Amygdala (tissue), 56 donors: ENCODE measurements at regions not wholly inside any gene's neighbourhood (a gene's known extent, or its start where the extent isn't known, plus 50 kb on each side); places are given as distances from the start of the nearest gene placed in this dataset.
"Not testable (repeated sequence)": the region's sequence is repeated elsewhere in the genome, so short reads cannot be mapped to it uniquely, and the experiment has no call there.

Experiments
- DNase-seq, 56 donors: peaks; one replicate each; lab custom pipeline; 2025; lab: John Stamatoyannopoulos, UW

GRCh38 chr2:154507186-154507585, 191.3 kb upstream of the KCNJ3 start:
- no peak for DNase-seq

GRCh38 chr2:154518872-154519271, 179.6 kb upstream of the KCNJ3 start:
- no peak for DNase-seq

- not testable (repeated sequence) for DNase-seq
Observed at GRCh38 chr2:154520951-154521350, 177.5 kb upstream of the KCNJ3 start.

GRCh38 chr2:154526234-154526633, 172.3 kb upstream of the KCNJ3 start:
- DNase-seq, result no peak

- DNase-seq, result no peak
Observed at GRCh38 chr2:154527962-154528361, 170.5 kb upstream of the KCNJ3 start.

GRCh38 chr2:154532004-154532403, 166.5 kb upstream of the KCNJ3 start:
- DNase-seq, result no peak

- no peak for DNase-seq
Observed at GRCh38 chr2:154532763-154533162, 165.7 kb upstream of the KCNJ3 start.

GRCh38 chr2:154533300-154533940, 165.1 kb upstream of the KCNJ3 start:
- no peak for DNase-seq

- DNase-seq, result no peak
Observed at GRCh38 chr2:154537024-154537423, 161.5 kb upstream of the KCNJ3 start.

- DNase-seq, result no peak
Observed at GRCh38 chr2:154537843-154538450, 160.5 kb upstream of the KCNJ3 start.

- no peak for DNase-seq
Observed at GRCh38 chr2:154546341-154546740, 152.2 kb upstream of the KCNJ3 start.

- DNase-seq, result no peak
Observed at GRCh38 chr2:154549869-154550268, 148.6 kb upstream of the KCNJ3 start.

GRCh38 chr2:154551649-154552048, 146.8 kb upstream of the KCNJ3 start:
- DNase-seq, result no peak

GRCh38 chr2:154554046-154554445, 144.4 kb upstream of the KCNJ3 start:
- no peak for DNase-seq

GRCh38 chr2:154555710-154556109, 142.8 kb upstream of the KCNJ3 start:
- no peak for DNase-seq

- DNase-seq, result no peak
Observed at GRCh38 chr2:154556146-154556545, 142.3 kb upstream of the KCNJ3 start.

GRCh38 chr2:154556607-154557006, 141.9 kb upstream of the KCNJ3 start:
- DNase-seq, result no peak

GRCh38 chr2:154557906-154558305, 140.6 kb upstream of the KCNJ3 start:
- no peak for DNase-seq

- no peak for DNase-seq
Observed at GRCh38 chr2:154565433-154565832, 133.1 kb upstream of the KCNJ3 start.

GRCh38 chr2:154568413-154568812, 130.1 kb upstream of the KCNJ3 start:
- DNase-seq, result no peak

GRCh38 chr2:154570501-154570900, 128.0 kb upstream of the KCNJ3 start:
- DNase-seq, result peak in 10 of 56 donors; percentile 0 to 22 (median 6)

- not testable (repeated sequence) for DNase-seq
Observed at GRCh38 chr2:154576699-154577098, 121.8 kb upstream of the KCNJ3 start.

GRCh38 chr2:154577390-154577789, 121.1 kb upstream of the KCNJ3 start:
- no peak for DNase-seq
